ENCODE measurements at regions not wholly inside any gene's neighbourhood (a gene's known extent, or its start where the extent isn't known, plus 50 kb on each side); places are given as distances from the start of the nearest gene placed in this dataset.
A peak's percentile ranks its signal among the peaks of the same experiment; 100 is the strongest.

DNA sequence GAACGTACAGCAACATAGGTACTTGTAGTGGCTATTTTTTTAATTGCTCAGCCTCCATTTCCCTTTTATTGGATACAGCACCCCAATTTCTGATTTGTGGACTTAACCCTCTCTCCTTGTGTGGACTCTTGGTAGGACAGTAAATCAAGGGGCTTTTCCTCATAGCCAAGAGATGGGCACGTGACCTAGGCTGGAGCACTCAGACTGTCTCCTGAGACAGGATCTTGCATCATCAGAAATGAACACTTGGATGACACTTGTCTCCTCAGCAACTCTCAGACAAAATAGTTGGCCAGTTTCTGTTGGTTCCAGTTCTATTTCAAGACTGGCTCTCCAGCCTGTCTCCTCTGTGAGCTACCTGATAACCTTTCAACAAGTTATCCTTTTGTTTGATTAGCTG, 112.9 kb upstream of the ZNF678 start:
- WGBS (ENCODE audit: insufficient coverage, insufficient replicate concordance, low lambda C conversion rate, missing lambda C conversion rate), result 33% methylated on average over 2 of the region's 2 CpGs
- intact Hi-C loops (cut with micrococcal nuclease; ENCODE audit: unreplicated experiment), result no loop called here

DNA sequence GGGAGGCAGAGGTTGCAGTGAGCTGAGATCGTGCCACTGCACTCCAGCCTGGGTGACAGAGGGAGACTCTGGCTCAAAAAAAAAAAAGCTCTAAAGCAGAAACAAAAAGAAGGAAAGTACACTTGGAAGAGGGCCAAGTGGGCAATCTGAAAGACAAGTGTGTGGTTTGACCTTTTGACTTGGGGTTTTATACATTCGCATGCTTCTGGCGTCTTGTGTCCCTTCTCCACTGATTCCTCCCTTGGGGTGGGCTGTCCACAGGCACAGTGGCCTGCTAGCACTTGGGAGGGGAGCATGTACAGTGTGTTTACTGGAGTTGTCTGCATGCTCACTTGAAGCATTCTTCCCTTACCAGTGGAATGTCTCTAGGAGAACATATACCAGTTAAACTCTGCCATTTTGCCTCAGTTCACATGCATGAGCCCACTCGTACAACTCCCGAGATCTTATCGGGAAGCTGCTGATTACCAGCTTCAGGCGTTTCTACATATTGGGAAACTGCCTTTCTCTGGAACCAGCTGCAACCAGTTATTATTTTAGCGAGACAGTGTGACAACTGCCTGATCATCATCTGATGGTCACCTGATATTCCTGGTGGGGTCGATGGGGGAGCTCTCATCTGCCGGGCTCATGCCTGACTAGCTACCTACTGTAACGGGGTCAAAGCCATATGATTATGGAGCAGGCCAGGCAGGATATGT, 113.5 kb upstream of the ZNF678 start:
- DNase-seq (ENCODE audit: low read depth, low spot score), result no peak

More for the DNA sequence above, 112.9 kb upstream of the ZNF678 start:
- Histone ChIP-seq H3K4me3 (no peak overlapping the region), H3K4me2 (ENCODE audit: control insufficient read depth, insufficient read depth) (no peak overlapping the region), H4K20me1 (ENCODE audit: control insufficient read depth, insufficient read depth) (no peaks in the 10 kb centered on the region), H3K27ac (ENCODE audit: control insufficient read depth, insufficient read depth) (no peak overlapping the region), H3K79me2 (ENCODE audit: control insufficient read depth, insufficient read depth, low read length) (no peaks in the 10 kb centered on the region), H2AFZ (ENCODE audit: control insufficient read depth, low read depth, low read length) (no peak overlapping the region), H3K4me1 (ENCODE audit: control insufficient read depth, insufficient read depth, low read length) (no peaks in the 10 kb centered on the region), H3K9ac (ENCODE audit: control insufficient read depth, insufficient read depth, low read length) (no peak overlapping the region), H3K36me3 (ENCODE audit: control insufficient read depth in 2 of 2, insufficient read depth in 2 of 2, low read length in 1 of 2) (no peaks in the 10 kb centered on the region), H3K9me3 (replicated peaks; ENCODE audit: control insufficient read depth, insufficient read depth, low read length) (no peaks in the 10 kb centered on the region; the same call in 2 of the 3 replicates), H3K27me3 (replicated peaks in 1 of 2; ENCODE audit: control insufficient read depth in 2 of 2, insufficient read depth in 2 of 2, low read length in 1 of 2) (no peaks in the 10 kb centered on the region)
- POLR2A ChIA-PET, result no interaction called here
- in situ Hi-C loops (cut with MboI), result no loop called here
- CTCF ChIA-PET, result interaction anchor here (0.7 to 1.2 kb wide), 2 partner anchors 11 to 73 kb away, joined by 3 read pairs; no protein-coding TSS in a partner anchor
- no TSS peak for BruUV-seq (replicated peaks)
- FAIRE-seq (no peak), ATAC-seq (no peak), DNase-seq (ENCODE audit: low read depth, low spot score) (no peak)
- no peak for TF ChIP-seq NR2C1 (IDR thresholded peaks at IDR 0.05)
- TF ChIP-seq, protein P1, sequence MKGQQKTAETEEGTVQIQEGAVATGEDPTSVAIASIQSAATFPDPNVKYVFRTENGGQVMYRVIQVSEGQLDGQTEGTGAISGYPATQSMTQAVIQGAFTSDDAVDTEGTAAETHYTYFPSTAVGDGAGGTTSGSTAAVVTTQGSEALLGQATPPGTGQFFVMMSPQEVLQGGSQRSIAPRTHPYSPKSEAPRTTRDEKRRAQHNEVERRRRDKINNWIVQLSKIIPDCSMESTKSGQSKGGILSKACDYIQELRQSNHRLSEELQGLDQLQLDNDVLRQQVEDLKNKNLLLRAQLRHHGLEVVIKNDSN (IDR thresholded peaks at IDR 0.05; ENCODE audit: borderline replicate concordance, extremely low read length, insufficient read depth, low read depth, low read length), result peak; percentile 7
- SMC1A ChIA-PET (ENCODE audit: uncharacterized antibody, unreplicated experiment), result interaction anchor here (0.6 kb wide), 1 partner anchor 10 kb away, joined by 3 read pairs; no protein-coding TSS in a partner anchor
- RAD21 ChIA-PET (ENCODE audit: unreplicated experiment), result no interaction called here

More for the DNA sequence above, 113.5 kb upstream of the ZNF678 start:
- ATAC-seq (no peak), FAIRE-seq (no peak)
- Histone ChIP-seq H3K36me3 (ENCODE audit: control insufficient read depth in 2 of 2, insufficient read depth in 2 of 2, low read length in 1 of 2) (no peaks in the 10 kb centered on the region), H4K20me1 (ENCODE audit: control insufficient read depth, insufficient read depth) (no peaks in the 10 kb centered on the region), H3K4me2 (ENCODE audit: control insufficient read depth, insufficient read depth) (no peak overlapping the region), H3K9me3 (replicated peaks; ENCODE audit: control insufficient read depth, insufficient read depth, low read length) (no peaks in the 10 kb centered on the region; the same call in 2 of the 3 replicates), H3K27ac (ENCODE audit: control insufficient read depth, insufficient read depth) (no peak overlapping the region), H3K9ac (ENCODE audit: control insufficient read depth, insufficient read depth, low read length) (no peak overlapping the region), H2AFZ (ENCODE audit: control insufficient read depth, low read depth, low read length) (no peak overlapping the region), H3K79me2 (ENCODE audit: control insufficient read depth, insufficient read depth, low read length) (no peaks in the 10 kb centered on the region), H3K4me3 (no peak overlapping the region), H3K4me1 (ENCODE audit: control insufficient read depth, insufficient read depth, low read length) (no peaks in the 10 kb centered on the region), H3K27me3 (replicated peaks in 1 of 2; ENCODE audit: control insufficient read depth in 2 of 2, insufficient read depth in 2 of 2, low read length in 1 of 2) (no peaks in the 10 kb centered on the region)
- intact Hi-C loops (cut with micrococcal nuclease; ENCODE audit: unreplicated experiment), result no loop called here
- RAD21 ChIA-PET (ENCODE audit: unreplicated experiment), result no interaction called here
- BruUV-seq (replicated peaks), result no TSS peak
- CTCF ChIA-PET, result interaction anchor here (0.7 to 1.2 kb wide), 2 partner anchors 12 to 74 kb away, joined by 3 read pairs; no protein-coding TSS in a partner anchor
- WGBS (ENCODE audit: insufficient coverage, insufficient replicate concordance, low lambda C conversion rate, missing lambda C conversion rate), result 45% methylated on average over 11 of the region's 11 CpGs
- POLR2A ChIA-PET, result interaction anchor here (0.6 kb wide), 1 partner anchor 110 kb away, joined by 5 read pairs; no protein-coding TSS in a partner anchor
- in situ Hi-C loops (cut with MboI), result no loop called here
- SMC1A ChIA-PET (ENCODE audit: uncharacterized antibody, unreplicated experiment), result interaction anchor here (0.6 kb wide), 1 partner anchor 10 kb away, joined by 3 read pairs; no protein-coding TSS in a partner anchor
- TF ChIP-seq TCF12 (IDR thresholded peaks at IDR 0.05; ENCODE audit: low read depth, low read length) (no peak), ETV6 (conservative IDR thresholded peaks at IDR 0.05 in 1 of 2, IDR thresholded peaks at IDR 0.05 in 1 of 2; ENCODE audit: borderline replicate concordance in 1 of 2, low read depth in 1 of 2) (no peak), NFYA (IDR thresholded peaks at IDR 0.05; ENCODE audit: borderline replicate concordance, low read depth, low read length) (no peak), TARDBP (IDR thresholded peaks at IDR 0.05; ENCODE audit: borderline replicate concordance) (no peak), RAD21 (IDR thresholded peaks at IDR 0.05; ENCODE audit: insufficient read depth, low read depth, low read length) (no peak), CHD4 (IDR thresholded peaks at IDR 0.05) (no peak), ATF7 (IDR thresholded peaks at IDR 0.05; ENCODE audit: low read depth) (no peak), BACH1 (IDR thresholded peaks at IDR 0.05; ENCODE audit: borderline replicate concordance) (no peak), ASH2L (IDR thresholded peaks at IDR 0.05; ENCODE audit: borderline replicate concordance, low read depth) (no peak), EP300 (IDR thresholded peaks at IDR 0.05; ENCODE audit: borderline replicate concordance in 1 of 2, control insufficient read depth in 1 of 2, low read depth in 2 of 2, low read length in 2 of 2) (no peak), CBX5 (IDR thresholded peaks at IDR 0.05; ENCODE audit: low read depth) (no peak)

Measured in GM12878 (cell line).